H1 (cell line): ENCODE measurements at regions not wholly inside any gene's neighbourhood (a gene's known extent, or its start where the extent isn't known, plus 50 kb on each side); places are given as distances from the start of the nearest gene placed in this dataset.

ENCODE experiments used
- CTCF ChIA-PET: fragments of 300-600 bp; sonication (Branson Sonifier 250); formaldehyde crosslinking; loops from one replicate; lab custom pipeline; 2021; ENCODE audit not compliant: partially characterized antibody; lab: Charles Lee
- POLR2A ChIA-PET: fragments of 300-600 bp; sonication (Branson Sonifier 250); formaldehyde crosslinking; loops from one replicate; lab custom pipeline; 2021; ENCODE audit warnings: inconsistent platforms; ENCODE audit not compliant: partially characterized antibody; lab: Charles Lee
- DNase-seq, 2 experiments: peaks; one replicate each; pipeline versions ENCODE4 v3.0.0 to v3.0.0-alpha.2; 2010 to 2022; ENCODE audit warnings: low spot score in 2 of 2, low read depth in 1 of 2, mixed read lengths in 1 of 2
- FAIRE-seq: peaks from 2 replicates; lab custom pipeline; 2011; peaks lifted over from hg19 to GRCh38; lab: Jason Lieb, UNC
- H2AFZ ChIP-seq: 2 replicates; pipeline ENCODE4 v1.8.1; 2012; ENCODE audit warnings: low read length, inconsistent platforms
- H2AK5ac ChIP-seq: 2 replicates; pipeline ENCODE4 v1.6.1; 2013; ENCODE audit warnings: low read depth, low read length
- H2BK120ac ChIP-seq: replicated peaks from 2 replicates; pipeline ENCODE3; 2013; ENCODE audit warnings: low read depth, low read length, inconsistent platforms
- H2BK12ac ChIP-seq: 2 replicates; pipeline ENCODE4 v1.6.1; 2013; ENCODE audit warnings: low read depth, low read length
- H2BK15ac ChIP-seq: 2 replicates; pipeline ENCODE4 v1.6.1; 2013; ENCODE audit warnings: low read length
- H2BK20ac ChIP-seq: 2 replicates; pipeline ENCODE4 v1.6.1; 2013; ENCODE audit warnings: low read length
- H2BK5ac ChIP-seq: 2 replicates; pipeline ENCODE4 v1.6.1; 2013; ENCODE audit warnings: low read depth, low read length
- H3K14ac ChIP-seq: 2 replicates; pipeline ENCODE4 v1.6.1; 2013; ENCODE audit warnings: inconsistent platforms; ENCODE audit not compliant: insufficient read length
- H3K18ac ChIP-seq: 2 replicates; pipeline ENCODE4 v1.6.1; 2013; ENCODE audit warnings: low read length; ENCODE audit errors: extremely low read depth
- H3K23ac ChIP-seq: 2 replicates; pipeline ENCODE4 v1.6.1; 2013; ENCODE audit warnings: inconsistent platforms; ENCODE audit not compliant: insufficient read length
- H3K23me2 ChIP-seq: 2 replicates; pipeline ENCODE4 v1.6.1; 2013; ENCODE audit warnings: low read depth, low read length
- H3K27ac ChIP-seq: 2 replicates; pipeline ENCODE4 v1.6.1; 2011; ENCODE audit warnings: low read depth, low read length, inconsistent platforms
- H3K27me3 ChIP-seq, 4 experiments: replicated peaks in 1 of 4; 1 replicate in 1 of 4; 2 replicates in 3 of 4; pipeline versions ENCODE4 v1.6.1 to v1.8.1; 2011 to 2013; ENCODE audit warnings: low read length in 3 of 4, mild to moderate bottlenecking in 3 of 4, inconsistent platforms in 2 of 4, mixed read lengths in 2 of 4, moderate library complexity in 1 of 4; ENCODE audit not compliant: control insufficient read depth in 3 of 4, insufficient read depth in 3 of 4; ENCODE audit errors: extremely low read depth in 1 of 4
- H3K36me3 ChIP-seq, 4 experiments: 2 replicates each; pipeline versions ENCODE4 v1.6.1 to v1.8.1; 2011 to 2013; ENCODE audit warnings: mild to moderate bottlenecking in 4 of 4, low read length in 3 of 4, moderate library complexity in 2 of 4, control low read depth in 1 of 4, inconsistent platforms in 1 of 4; ENCODE audit not compliant: insufficient read depth in 4 of 4, control insufficient read depth in 2 of 4
- H3K4ac ChIP-seq: replicated peaks from 2 replicates; pipeline ENCODE3; 2013; ENCODE audit warnings: low read length, low read depth, mixed read lengths, inconsistent platforms; ENCODE audit not compliant: insufficient read length
- H3K4me1 ChIP-seq, 4 experiments: replicated peaks in 1 of 4; 1 replicate in 1 of 4; 2 replicates in 3 of 4; pipeline versions ENCODE4 v1.6.1 to v1.8.1; 2011 to 2013; ENCODE audit warnings: low read length in 3 of 4, inconsistent platforms in 2 of 4, mixed read lengths in 1 of 4; ENCODE audit not compliant: insufficient read depth in 4 of 4, control insufficient read depth in 3 of 4
- H3K4me2 ChIP-seq, 2 experiments: 2 replicates each; pipeline versions ENCODE4 v1.6.1 to v1.8.1; 2011 to 2013; ENCODE audit warnings: low read depth in 2 of 2, low read length in 2 of 2, control low read depth in 1 of 2, inconsistent platforms in 1 of 2, mild to moderate bottlenecking in 1 of 2; ENCODE audit not compliant: insufficient read depth in 1 of 2
- H3K4me3 ChIP-seq, 4 experiments: fragments of 200-600, 300-600 bp in 1 of 4; sonication (generic), shearing (Covaris generic), sonication (Bioruptor Twin) in 1 of 4; 2 replicates each; pipeline versions ENCODE4 v1.5.1 to v1.8.1; 2011 to 2016; ENCODE audit warnings: low read length in 4 of 4, low read depth in 3 of 4, control low read depth in 2 of 4, inconsistent platforms in 2 of 4, mild to moderate bottlenecking in 2 of 4, mixed read lengths in 1 of 4, moderate library complexity in 1 of 4; ENCODE audit not compliant: insufficient read depth in 2 of 4; ENCODE audit errors: extremely low read depth in 1 of 4
- H3K56ac ChIP-seq: replicated peaks from 2 replicates; pipeline ENCODE3; 2013; ENCODE audit warnings: low read depth, mild to moderate bottlenecking, mixed read lengths, low read length, inconsistent platforms; ENCODE audit not compliant: insufficient read length
- H3K79me1 ChIP-seq: 2 replicates; pipeline ENCODE4 v1.6.1; 2013; ENCODE audit warnings: low read depth, low read length, control low read depth
- H3K79me2 ChIP-seq, 2 experiments: 2 replicates each; pipeline versions ENCODE4 v1.6.1 to v1.8.1; 2012 to 2013; ENCODE audit warnings: low read length in 2 of 2, mild to moderate bottlenecking in 2 of 2, inconsistent platforms in 1 of 2; ENCODE audit not compliant: insufficient read depth in 2 of 2, control insufficient read depth in 1 of 2
- H3K9ac ChIP-seq, 4 experiments: replicated peaks in 1 of 4; 1 replicate in 1 of 4; 2 replicates in 3 of 4; pipeline versions ENCODE4 v1.6.1 to v1.8.1; 2011 to 2013; ENCODE audit warnings: low read depth in 3 of 4, low read length in 3 of 4, control low read depth in 2 of 4, mild to moderate bottlenecking in 2 of 4, moderate library complexity in 2 of 4, inconsistent platforms in 1 of 4; ENCODE audit errors: extremely low read depth in 1 of 4
- H3K9me3 ChIP-seq, 2 experiments: 2 replicates each; pipeline versions ENCODE4 v1.6.1 to v1.8.1; 2012 to 2013; ENCODE audit warnings: mild to moderate bottlenecking in 2 of 2, moderate library complexity in 2 of 2, control low read depth in 1 of 2, inconsistent platforms in 1 of 2, low read depth in 1 of 2, low read length in 1 of 2, mixed read lengths in 1 of 2; ENCODE audit not compliant: insufficient read depth in 2 of 2
- H4K20me1 ChIP-seq, 2 experiments: replicated peaks in 1 of 2; 2 replicates each; pipeline versions ENCODE3 to v1.8.1; 2011 to 2013; ENCODE audit warnings: inconsistent platforms in 2 of 2, low read length in 2 of 2, mild to moderate bottlenecking in 1 of 2; ENCODE audit not compliant: insufficient read depth in 2 of 2, control insufficient read depth in 1 of 2
- H4K5ac ChIP-seq: 2 replicates; pipeline ENCODE4 v1.6.1; 2013; ENCODE audit warnings: low read length, low read depth, mixed read lengths, inconsistent platforms; ENCODE audit not compliant: insufficient read length
- H4K8ac ChIP-seq: 2 replicates; pipeline ENCODE4 v1.8.0; 2013; ENCODE audit warnings: mild to moderate bottlenecking, moderate library complexity, low read length, inconsistent platforms; ENCODE audit not compliant: insufficient read depth; ENCODE audit errors: extremely low read depth
- H4K91ac ChIP-seq: replicated peaks from 2 replicates; pipeline ENCODE3; 2013; ENCODE audit warnings: low read length, mixed read lengths, inconsistent platforms; ENCODE audit not compliant: insufficient read length
- CHD2 ChIP-seq: IDR thresholded peaks from 2 replicates; pipeline ENCODE4 v1.6.1; 2012; ENCODE audit warnings: low read length, improper control_type of control experiment
- E2F6 ChIP-seq: IDR thresholded peaks from 2 replicates; pipeline ENCODE4 v1.6.1; 2012; ENCODE audit warnings: inconsistent platforms
- HDAC2 ChIP-seq, 2 experiments: fragments of 300-600 bp in 1 of 2; sonication (generic) in 1 of 2; IDR thresholded peaks; 2 replicates each; pipeline ENCODE4 v1.6.1; 2011 to 2012; ENCODE audit warnings: low read depth in 2 of 2, low read length in 2 of 2, mild to moderate bottlenecking in 2 of 2, moderate library complexity in 2 of 2, borderline replicate concordance in 1 of 2, inconsistent platforms in 1 of 2
- PHF8 ChIP-seq: fragments of 200-600 bp; sonication (generic); conservative IDR thresholded peaks from 2 replicates; pipeline ENCODE4 v1.7.1; 2012; ENCODE audit warnings: low read depth, mild to moderate bottlenecking, inconsistent platforms, low read length, moderate library complexity
- POU5F1 ChIP-seq: IDR thresholded peaks from 2 replicates; pipeline ENCODE4 v1.6.1; 2011; ENCODE audit warnings: low read depth, mild to moderate bottlenecking, low read length, moderate library complexity
- RAD21 ChIP-seq, 2 experiments: IDR thresholded peaks in 1 of 2; conservative IDR thresholded peaks in 1 of 2; 2 replicates each; pipeline ENCODE4 v1.6.1; 2011; ENCODE audit warnings: low read depth in 2 of 2, low read length in 2 of 2, improper control_type of control experiment in 1 of 2, inconsistent platforms in 1 of 2, mild to moderate bottlenecking in 1 of 2, moderate library complexity in 1 of 2
- RFX5 ChIP-seq: IDR thresholded peaks from 2 replicates; pipeline ENCODE4 v1.6.1; 2011; ENCODE audit warnings: low read depth, low read length, improper control_type of control experiment, borderline replicate concordance
- TEAD4 ChIP-seq: IDR thresholded peaks from 2 replicates; pipeline ENCODE4 v1.6.1; 2012; ENCODE audit warnings: low read depth, low read length, inconsistent platforms, mixed read lengths
- ZNF274 ChIP-seq: IDR thresholded peaks from 2 replicates; pipeline ENCODE4 v1.7.0; 2012; ENCODE audit warnings: low read length, borderline replicate concordance; ENCODE audit errors: extremely low read depth
- WGBS, 2 experiments: shearing (Covaris generic) in 1 of 2; methylation state at CpG; one replicate each; pipeline versions ENCODE4 v1.1.6 to v1.1.7; 2013 to 2015; ENCODE audit warnings: low lambda C conversion rate in 2 of 2, mixed read lengths in 2 of 2, inconsistent platforms in 1 of 2, low coverage in 1 of 2, missing lambda C conversion rate in 1 of 2; ENCODE audit not compliant: insufficient replicate concordance in 2 of 2, insufficient coverage in 1 of 2, insufficient read length in 1 of 2; ENCODE audit errors: extremely low coverage in 1 of 2, missing lambda C conversion rate in 1 of 2; 5-methylcytosine and 5-hydroxymethylcytosine counted together

GRCh38 chr1:25169168-25169567 lies 63.1 kb downstream of the SYF2 start:
- H2AFZ ChIP-seq: no peak overlapping the region
- TF ChIP-seq TEAD4: no peak
- no peak for TF ChIP-seq ZNF274
- no peak for TF ChIP-seq HDAC2 (IDR thresholded peaks at IDR 0.05; ENCODE audit: borderline replicate concordance in 1 of 2, low read depth in 2 of 2, low read length in 2 of 2)
- TF ChIP-seq RAD21 (IDR thresholded peaks at IDR 0.05 in 1 of 2, conservative IDR thresholded peaks at IDR 0.05 in 1 of 2; ENCODE audit: low read depth in 2 of 2, low read length in 2 of 2): no peak
- no peak for TF ChIP-seq POU5F1
- TF ChIP-seq RFX5: no peak
- no peak for TF ChIP-seq PHF8
- no peak for TF ChIP-seq CHD2
- no peak for TF ChIP-seq E2F6

More at GRCh38 chr1:25169168-25169567, 63.1 kb downstream of the SYF2 start:
- no peaks in the 10 kb centered on the region for H3K79me2 ChIP-seq
- H3K9ac ChIP-seq: no peak overlapping the region
- no peak overlapping the region for H4K5ac ChIP-seq
- no peak overlapping the region for H3K27ac ChIP-seq
- WGBS, 2 experiments: 82% methylated on average over 2 of the region's 2 CpGs; no CpG with 5 or more reads in 1 of the 2 experiments
- no peak overlapping the region for H2BK120ac ChIP-seq
- H2BK5ac ChIP-seq: no peak overlapping the region
- no peaks in the 10 kb centered on the region for H4K20me1 ChIP-seq
- H3K4ac ChIP-seq: no peak overlapping the region
- H3K23ac ChIP-seq: no peak overlapping the region
- POLR2A ChIA-PET: no interaction called here
- no peak for FAIRE-seq
- no peak overlapping the region for H2BK12ac ChIP-seq
- peak overlapping the region; percentile 81 for H3K56ac ChIP-seq
- no peak overlapping the region for H2BK20ac ChIP-seq
- H3K27me3 ChIP-seq: no peaks in the 10 kb centered on the region; a peak in 1 of 7 replicates
- no peak overlapping the region for H3K4me2 ChIP-seq
- peaks cover 1% of the 10 kb centered on the region; the same call in 1 of the 2 replicates for H3K23me2 ChIP-seq
- no peak overlapping the region for H3K18ac ChIP-seq
- no peak overlapping the region for H3K14ac ChIP-seq
- H2BK15ac ChIP-seq: no peak overlapping the region
- H2AK5ac ChIP-seq: no peak overlapping the region
- no peak for DNase-seq
- H3K4me3 ChIP-seq: no peak overlapping the region
- H4K8ac ChIP-seq: no peak overlapping the region
- H3K9me3 ChIP-seq: no peaks in the 10 kb centered on the region
- CTCF ChIA-PET: interaction anchor here (0.7 to 2.0 kb wide), 9 partner anchors 9 to 271 kb away, joined by 3 to 8 read pairs (median 3); no protein-coding TSS in a partner anchor
- H3K36me3 ChIP-seq: no peaks in the 10 kb centered on the region
- no peaks in the 10 kb centered on the region for H3K79me1 ChIP-seq
- H3K4me1 ChIP-seq: peaks cover 0 to 4% (median 0%) of the 10 kb centered on the region in 4 experiments; a peak in 2 of 7 replicates
- no peak overlapping the region for H4K91ac ChIP-seq
